SH-SY5Y (cell line): ENCODE measurements at regions not wholly inside any gene's neighbourhood (a gene's known extent, or its start where the extent isn't known, plus 50 kb on each side); places are given as distances from the start of the nearest gene placed in this dataset.

Experiments
- GATA2 ChIP-seq: IDR thresholded peaks from 2 replicates; pipeline ENCODE4 v1.6.1; 2011; ENCODE audit warnings: mild to moderate bottlenecking, low read depth, low read length
- GATA3 ChIP-seq: IDR thresholded peaks from 2 replicates; pipeline ENCODE4 v1.6.1; 2011; ENCODE audit warnings: low read depth, mild to moderate bottlenecking, low read length, moderate library complexity

GRCh38 chr7:130930681-130931080 lies 196.7 kb upstream of the KLF14 start:
- no peak for TF ChIP-seq GATA3
- no peak for TF ChIP-seq GATA2
